ENCODE measurements at regions not wholly inside any gene's neighbourhood (a gene's known extent, or its start where the extent isn't known, plus 50 kb on each side); places are given as distances from the start of the nearest gene placed in this dataset.
"Not testable (repeated sequence)": the region's sequence is repeated elsewhere in the genome, so short reads cannot be mapped to it uniquely, and the experiment has no call there.

GRCh38 chrY:8814143-8814542 is 523.1 kb upstream of the TSPY4 start:
- Mint-ChIP-seq H3K36me3 (ENCODE audit: insufficient read depth) (no peaks in the 10 kb centered on the region), H3K27me3 (ENCODE audit: low read depth) (no peaks in the 10 kb centered on the region), H3K4me1 (ENCODE audit: low read depth) (no peaks in the 10 kb centered on the region), H3K4me3 (no peak overlapping the region), H3K9me3 (no peaks in the 10 kb centered on the region)
- ATAC-seq (no peak), DNase-seq (no peak)

- no peak overlapping the region for H3K4me3 Mint-ChIP-seq
- no peak for ATAC-seq
- H3K27me3 Mint-ChIP-seq (ENCODE audit: low read depth), result no peaks in the 10 kb centered on the region
Observed at GRCh38 chrY:8815616-8816015, 521.6 kb upstream of the TSPY4 start.

GRCh38 chrY:8820032-8820431 is 517.2 kb upstream of the TSPY4 start:
- no peak for DNase-seq
- ATAC-seq, result no peak
- Mint-ChIP-seq H3K9me3 (no peaks in the 10 kb centered on the region), H3K4me3 (no peak overlapping the region), H3K27me3 (ENCODE audit: low read depth) (no peaks in the 10 kb centered on the region), H3K36me3 (ENCODE audit: insufficient read depth) (no peaks in the 10 kb centered on the region), H3K4me1 (ENCODE audit: low read depth) (no peaks in the 10 kb centered on the region)

More at GRCh38 chrY:8815616-8816015, 521.6 kb upstream of the TSPY4 start:
- no peaks in the 10 kb centered on the region for H3K9me3 Mint-ChIP-seq
- no peak for DNase-seq
- H3K36me3 Mint-ChIP-seq (ENCODE audit: insufficient read depth), result no peaks in the 10 kb centered on the region
- H3K4me1 Mint-ChIP-seq (ENCODE audit: low read depth), result no peaks in the 10 kb centered on the region

- no peak overlapping the region for H3K4me3 Mint-ChIP-seq
- no peak for DNase-seq
- no peaks in the 10 kb centered on the region for H3K36me3 Mint-ChIP-seq (ENCODE audit: insufficient read depth)
- no peak for ATAC-seq
- H3K9me3 Mint-ChIP-seq, result no peaks in the 10 kb centered on the region
- H3K4me1 Mint-ChIP-seq (ENCODE audit: low read depth), result no peaks in the 10 kb centered on the region
- H3K27me3 Mint-ChIP-seq (ENCODE audit: low read depth), result no peaks in the 10 kb centered on the region
Observed at GRCh38 chrY:8821106-8821505, 516.2 kb upstream of the TSPY4 start.

- no peaks in the 10 kb centered on the region for H3K36me3 Mint-ChIP-seq (ENCODE audit: insufficient read depth)
- H3K9me3 Mint-ChIP-seq, result no peaks in the 10 kb centered on the region
- no peaks in the 10 kb centered on the region for H3K27me3 Mint-ChIP-seq (ENCODE audit: low read depth)
- H3K4me1 Mint-ChIP-seq (ENCODE audit: low read depth), result no peaks in the 10 kb centered on the region
- H3K4me3 Mint-ChIP-seq, result no peak overlapping the region
- no peak for DNase-seq
- no peak for ATAC-seq
Observed at GRCh38 chrY:8852278-8852677, 485.0 kb upstream of the TSPY4 start.

- Mint-ChIP-seq H3K27me3 (ENCODE audit: low read depth) (no peaks in the 10 kb centered on the region), H3K4me1 (ENCODE audit: low read depth) (no peaks in the 10 kb centered on the region), H3K36me3 (ENCODE audit: insufficient read depth) (no peaks in the 10 kb centered on the region), H3K9me3 (no peaks in the 10 kb centered on the region), H3K4me3 (no peak overlapping the region)
- no peak for ATAC-seq
- DNase-seq, result no peak
Observed at GRCh38 chrY:8888371-8888770, 448.9 kb upstream of the TSPY4 start.

GRCh38 chrY:8897876-8898275 is 439.4 kb upstream of the TSPY4 start:
- Mint-ChIP-seq H3K36me3 (ENCODE audit: insufficient read depth) (no peaks in the 10 kb centered on the region), H3K9me3 (no peaks in the 10 kb centered on the region), H3K4me3 (no peak overlapping the region), H3K4me1 (ENCODE audit: low read depth) (no peaks in the 10 kb centered on the region), H3K27me3 (ENCODE audit: low read depth) (no peaks in the 10 kb centered on the region)
- ATAC-seq, result no peak
- no peak for DNase-seq

GRCh38 chrY:8905141-8905540 is 432.1 kb upstream of the TSPY4 start:
- Mint-ChIP-seq H3K36me3 (ENCODE audit: insufficient read depth) (no peaks in the 10 kb centered on the region), H3K9me3 (no peaks in the 10 kb centered on the region), H3K4me3 (no peak overlapping the region), H3K27me3 (ENCODE audit: low read depth) (no peaks in the 10 kb centered on the region), H3K4me1 (ENCODE audit: low read depth) (no peaks in the 10 kb centered on the region)
- ATAC-seq, result no peak
- DNase-seq, result no peak

- not testable (repeated sequence) for H3K9me3 Mint-ChIP-seq; H3K4me3 Mint-ChIP-seq; H3K4me1 Mint-ChIP-seq (ENCODE audit: low read depth); H3K36me3 Mint-ChIP-seq (ENCODE audit: insufficient read depth); ATAC-seq; DNase-seq; H3K27me3 Mint-ChIP-seq (ENCODE audit: low read depth)
Observed at GRCh38 chrY:8922576-8922975, 414.7 kb upstream of the TSPY4 start.

Measured in activated T-cell treated with anti-CD3 and anti-CD28 coated beads, Interleukin-2, amount 50 U/mL, for 4 hours (primary cell).